NCI-H187 treated with DMSO at 0.1 percent for 48 hours (cell line): ENCODE measurements at regions not wholly inside any gene's neighbourhood (a gene's known extent, or its start where the extent isn't known, plus 50 kb on each side); places are given as distances from the start of the nearest gene placed in this dataset.
"Not testable (repeated sequence)": the region's sequence is repeated elsewhere in the genome, so short reads cannot be mapped to it uniquely, and the experiment has no call there.

Source experiments
- DNase-seq: peaks from one replicate; lab custom pipeline; 2025; lab: John Stamatoyannopoulos, UW

DNA sequence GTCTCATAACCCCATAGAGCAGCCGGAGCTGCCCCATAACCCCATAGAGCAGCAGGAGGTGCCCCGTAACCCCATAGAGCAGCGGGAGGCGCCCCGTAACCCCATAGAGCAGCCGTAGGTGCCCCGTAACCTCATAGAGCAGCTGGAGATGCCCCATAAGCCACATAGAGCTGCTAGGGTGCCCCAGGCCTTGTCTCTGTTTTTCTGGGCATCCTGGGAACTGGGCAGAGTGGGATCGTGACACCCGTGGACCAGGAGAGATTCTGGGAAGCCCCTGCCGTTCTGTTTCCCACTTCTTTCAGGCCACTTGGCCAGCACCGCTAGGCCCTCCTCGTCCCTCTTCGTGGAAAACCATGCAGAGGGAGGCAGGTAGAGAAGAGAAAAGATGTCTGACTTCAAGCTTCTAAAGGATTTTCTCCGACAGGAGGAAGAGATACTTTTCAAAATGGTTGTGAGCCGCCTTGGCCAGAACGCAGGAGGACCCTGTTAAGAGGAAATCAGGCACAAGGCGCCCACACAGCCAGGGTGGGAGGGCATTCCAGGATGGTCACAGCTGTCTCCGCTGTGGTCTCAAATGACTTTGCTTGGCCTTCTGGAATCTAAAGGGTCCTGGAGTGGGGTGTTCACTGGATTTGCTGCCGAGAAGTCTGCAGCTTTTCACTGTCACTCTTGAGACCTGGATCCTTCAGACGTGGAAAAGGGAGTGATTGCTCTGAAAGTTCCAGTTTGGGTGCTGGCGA is 171.8 kb downstream of the NPIPB11 start:
- DNase-seq = not testable (repeated sequence)

DNA sequence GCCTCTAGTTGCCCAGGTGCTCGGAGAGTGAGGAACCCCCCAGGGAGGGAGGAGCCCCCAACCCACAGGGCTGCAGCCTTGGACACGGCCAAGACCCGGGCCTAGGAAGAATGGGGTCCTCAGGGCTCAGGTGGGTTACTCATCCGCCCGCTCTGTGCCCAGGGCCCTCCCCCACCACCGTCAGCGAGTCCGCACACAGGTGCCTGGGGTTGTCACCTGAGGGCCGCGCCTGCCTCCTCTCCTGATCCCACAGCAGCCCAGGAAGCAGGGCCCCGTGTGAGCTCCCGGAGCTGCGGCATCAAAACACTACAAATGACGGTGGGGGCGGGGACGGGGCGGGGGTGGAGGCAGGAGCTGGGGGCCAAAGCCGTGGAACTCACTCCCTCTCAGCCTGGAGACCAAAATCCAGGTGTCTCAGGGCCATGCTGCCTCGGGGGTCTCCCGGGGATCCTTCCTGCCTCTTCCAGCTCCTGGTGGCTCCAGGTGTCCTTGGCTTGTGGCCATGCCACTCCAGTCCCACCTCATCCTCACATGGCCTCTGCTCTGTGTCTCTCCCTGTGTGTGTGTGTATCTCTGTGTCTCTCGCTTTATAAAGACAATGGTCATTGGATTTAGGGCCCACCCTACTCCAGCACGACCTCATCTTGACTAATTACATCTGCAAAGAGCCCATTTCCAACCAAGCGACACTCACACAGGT is 172.7 kb downstream of the NPIPB11 start:
- DNase-seq = not testable (repeated sequence)

DNA sequence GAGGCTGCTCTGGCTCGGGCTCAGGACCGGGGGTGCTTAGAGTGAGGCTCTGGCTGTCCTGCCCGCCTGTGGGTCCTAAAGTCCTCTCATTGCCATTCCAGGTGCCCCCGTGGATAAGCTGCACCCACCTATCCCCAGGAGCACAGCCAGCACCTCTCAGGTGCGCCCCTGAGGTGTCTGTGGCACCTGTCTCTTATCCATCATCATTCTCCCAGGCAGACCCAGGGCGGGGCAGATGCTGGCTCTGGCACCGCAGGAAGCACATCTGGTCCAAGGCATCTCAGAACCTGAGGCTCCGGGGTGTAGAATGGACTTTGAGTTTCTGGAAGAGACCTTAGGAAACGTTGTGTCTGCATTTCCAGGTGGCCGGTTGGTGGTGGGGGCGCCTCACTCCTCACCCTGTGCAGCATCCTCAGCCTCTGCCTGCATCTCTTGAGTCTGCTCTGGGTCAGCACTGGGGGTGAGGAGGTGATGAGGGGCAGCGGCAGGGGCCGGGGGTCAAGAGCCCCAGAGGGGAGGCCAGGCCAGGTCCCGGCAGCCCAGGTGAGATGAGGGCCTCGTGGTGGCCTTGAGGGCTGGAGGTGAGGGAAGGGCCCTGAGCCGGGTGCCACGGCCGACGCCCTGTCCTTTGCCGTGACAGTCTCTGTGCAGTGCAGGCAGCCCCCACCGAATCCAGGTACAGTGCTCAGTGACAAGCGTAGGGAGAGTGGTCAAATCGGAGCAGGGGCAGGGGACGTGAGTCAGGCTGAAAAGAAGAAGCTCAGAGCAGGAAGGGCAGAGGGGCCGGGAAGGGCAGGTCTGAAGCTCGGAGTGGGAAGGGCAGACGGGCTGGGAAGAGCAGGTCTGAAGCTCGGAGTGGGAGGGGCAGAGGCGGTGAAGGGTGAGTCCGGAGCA is 173.5 kb downstream of the NPIPB11 start:
- no peak for DNase-seq

DNA sequence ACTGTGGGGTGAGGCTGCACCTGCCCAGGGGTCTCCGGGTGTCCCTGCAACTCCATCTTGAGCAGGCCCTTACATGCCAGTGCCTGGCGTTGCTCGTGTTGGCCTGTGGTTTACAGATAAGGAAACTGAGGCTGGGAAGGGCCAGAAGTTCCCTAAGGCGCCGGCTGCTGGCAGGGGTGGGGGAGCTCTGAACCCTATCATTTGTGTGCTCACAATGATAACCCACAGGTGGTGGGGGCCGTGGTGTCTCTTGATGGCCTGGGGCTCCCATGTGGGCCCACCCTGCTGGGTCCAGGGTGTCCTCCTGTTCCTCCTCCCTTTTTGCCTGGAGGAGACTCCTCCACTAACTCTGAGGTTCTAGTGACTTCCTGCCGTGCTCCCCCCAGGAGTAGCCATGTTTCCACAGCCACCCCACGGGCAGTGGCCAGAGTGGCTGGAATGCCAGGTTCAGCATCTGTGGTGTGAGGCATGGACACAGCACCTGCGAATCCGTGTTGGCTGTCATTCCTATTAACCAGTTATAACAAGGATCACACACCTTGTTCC is 174.3 kb downstream of the NPIPB11 start:
- not testable (repeated sequence) for DNase-seq

DNA sequence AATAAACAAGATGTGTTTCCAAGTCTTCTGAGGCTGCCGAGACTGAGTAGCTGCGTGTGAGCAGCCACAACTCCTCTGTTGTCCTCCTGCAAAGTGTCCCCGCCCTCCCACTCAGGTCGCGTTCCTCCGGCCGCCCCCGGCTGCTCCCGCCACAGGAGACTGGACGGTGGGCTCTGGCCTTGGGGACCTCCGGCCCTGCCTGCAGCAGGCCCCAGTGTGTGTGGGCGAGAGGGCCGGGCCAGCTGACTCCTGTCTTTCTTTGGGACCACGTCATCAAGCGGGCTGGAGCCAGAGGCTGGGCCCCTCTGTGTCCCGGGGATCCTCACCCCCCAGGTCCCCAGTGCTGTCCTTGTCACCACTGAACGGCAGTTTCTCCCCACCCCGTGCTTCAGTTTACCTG is 175.3 kb downstream of the NPIPB11 start:
- no peak for DNase-seq

DNA sequence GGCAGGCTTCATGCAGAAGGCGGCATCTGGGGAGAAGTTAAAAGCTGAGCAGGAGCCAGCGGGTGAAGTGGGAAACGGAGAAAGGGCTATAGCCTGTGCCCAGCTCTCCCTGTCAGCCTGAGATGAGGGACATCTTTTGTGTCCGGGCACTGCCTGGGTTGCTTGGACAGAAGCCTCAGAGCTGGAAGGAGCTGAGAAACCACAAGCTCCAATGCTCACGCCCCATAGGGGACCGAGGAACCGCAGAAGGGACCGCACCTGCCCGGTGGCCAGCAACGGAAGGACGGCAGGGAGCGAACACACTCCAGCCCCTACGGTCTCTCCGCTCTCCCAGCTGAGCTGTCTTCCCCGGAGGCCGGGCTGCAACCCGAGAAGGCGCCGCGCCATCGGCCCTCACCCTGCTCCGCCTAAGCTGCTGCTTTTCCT is 175.8 kb downstream of the NPIPB11 start:
- DNase-seq = no peak

DNA sequence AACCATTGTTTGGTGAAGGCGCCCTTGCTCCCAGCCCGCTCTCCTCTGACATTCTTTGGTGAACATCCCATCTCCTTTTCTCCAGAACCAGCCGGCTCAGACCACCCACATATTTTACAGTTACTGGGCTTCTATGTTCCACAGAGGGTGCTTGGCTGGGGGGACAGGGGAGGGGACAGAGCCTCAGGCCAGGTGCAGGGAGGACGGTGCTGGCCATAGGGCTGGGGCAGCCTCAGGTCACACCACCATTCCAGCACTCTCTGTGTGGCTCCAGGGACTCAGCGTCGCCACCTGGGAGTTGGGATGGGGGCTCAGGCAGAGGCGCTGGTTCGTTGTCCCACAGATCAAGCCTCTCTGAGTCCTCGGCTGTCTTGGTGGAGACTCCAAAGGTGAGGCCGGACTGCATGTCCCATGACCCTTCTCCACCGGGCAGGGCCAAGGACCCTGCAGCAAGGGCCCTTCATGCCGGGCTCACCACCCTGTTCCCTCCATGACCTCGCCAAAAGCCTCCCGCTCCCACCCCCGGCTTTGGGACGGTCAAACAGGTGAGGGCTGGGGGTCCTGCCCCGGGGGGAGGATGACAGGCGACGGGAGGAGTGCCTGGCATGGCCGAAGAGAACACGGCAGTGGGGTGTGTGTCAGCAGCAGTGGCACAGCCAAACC is 176.4 kb downstream of the NPIPB11 start:
- DNase-seq = not testable (repeated sequence)

- not testable (repeated sequence) for DNase-seq
Observed at GRCh38 chr16:29229616-29230005, 176.9 kb downstream of the NPIPB11 start.

GRCh38 chr16:29228664-29229611 is 177.6 kb downstream of the NPIPB11 start:
- DNase-seq = not testable (repeated sequence)

DNA sequence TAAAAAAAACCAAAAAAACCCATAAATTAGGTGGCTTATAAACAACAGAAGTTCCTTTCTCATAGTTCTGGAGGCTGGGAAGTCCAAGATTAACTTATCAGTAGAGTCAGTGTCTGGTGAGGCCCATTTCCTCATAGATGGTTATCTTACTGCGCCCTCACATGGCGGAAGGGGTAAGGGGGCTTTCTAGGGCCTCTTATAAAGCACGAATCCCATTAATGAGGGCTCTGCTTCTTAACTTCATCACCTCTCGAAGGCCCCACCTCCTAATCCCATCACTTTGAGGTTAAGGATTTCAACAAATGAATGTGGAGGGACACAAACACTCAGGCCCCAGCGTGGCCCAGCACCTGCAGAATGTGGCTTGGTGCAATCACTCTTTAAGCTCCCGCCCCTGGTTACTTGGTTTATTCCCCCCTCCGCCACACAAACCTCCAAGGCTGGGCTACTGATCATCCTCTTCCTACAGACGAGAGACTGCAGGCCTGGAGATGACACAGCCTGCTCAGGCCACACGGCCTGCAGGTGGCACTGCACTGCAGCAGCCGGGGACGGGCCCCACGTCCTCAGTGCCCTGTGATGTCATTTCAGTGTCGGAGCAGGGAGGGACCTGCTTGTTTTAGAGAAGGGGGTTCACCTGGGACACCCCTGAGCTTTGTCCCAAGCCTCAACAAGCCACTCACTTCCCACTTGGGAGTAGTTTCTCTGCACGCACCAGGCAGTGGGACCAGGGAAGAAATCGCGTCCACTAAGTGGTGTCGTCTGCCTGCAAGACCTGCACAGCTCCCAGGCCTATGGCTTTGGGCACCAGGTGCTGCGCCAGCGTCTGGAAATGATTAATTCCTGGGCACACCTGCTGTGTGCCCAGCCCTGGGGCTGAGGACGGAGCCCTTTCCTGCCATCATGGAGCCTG is 178.5 kb downstream of the NPIPB11 start:
- DNase-seq = peak; percentile 2

DNA sequence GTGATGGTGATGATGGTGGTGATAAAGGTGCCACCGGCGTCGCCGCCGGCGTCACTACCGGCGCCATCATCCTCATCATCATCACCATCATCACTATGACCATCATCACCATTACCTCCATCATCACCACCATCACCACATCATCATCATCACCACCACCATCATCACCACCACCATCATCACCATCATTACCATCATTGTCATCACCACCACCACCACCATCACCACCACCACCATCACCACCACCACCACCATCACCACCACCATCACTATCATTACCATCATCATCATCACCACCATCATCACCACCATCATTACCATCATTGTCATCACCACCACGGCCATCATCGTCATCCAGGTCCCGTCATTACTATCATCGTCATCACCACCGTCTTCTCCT is 179.7 kb downstream of the NPIPB11 start:
- DNase-seq = no peak

DNA sequence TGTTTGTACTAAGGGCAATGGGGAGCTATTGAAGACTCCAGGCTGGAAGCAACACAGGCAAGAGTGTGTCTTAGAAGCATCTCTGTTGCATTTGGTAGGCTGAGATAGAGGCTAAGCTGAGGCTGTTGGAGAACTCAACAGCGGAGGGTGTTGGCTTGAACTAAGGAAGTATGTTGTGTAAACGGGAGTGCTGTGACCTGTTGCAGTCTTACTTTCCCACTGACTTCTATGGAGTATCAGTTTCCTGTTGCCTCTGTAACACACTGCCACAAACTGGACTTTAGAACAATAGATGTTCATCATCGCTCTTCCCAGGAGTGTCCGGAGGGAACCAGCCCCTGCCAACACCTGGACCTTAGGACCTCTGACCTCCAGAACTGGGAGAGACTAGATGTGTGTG is 181.8 kb downstream of the NPIPB11 start:
- not testable (repeated sequence) for DNase-seq

DNA sequence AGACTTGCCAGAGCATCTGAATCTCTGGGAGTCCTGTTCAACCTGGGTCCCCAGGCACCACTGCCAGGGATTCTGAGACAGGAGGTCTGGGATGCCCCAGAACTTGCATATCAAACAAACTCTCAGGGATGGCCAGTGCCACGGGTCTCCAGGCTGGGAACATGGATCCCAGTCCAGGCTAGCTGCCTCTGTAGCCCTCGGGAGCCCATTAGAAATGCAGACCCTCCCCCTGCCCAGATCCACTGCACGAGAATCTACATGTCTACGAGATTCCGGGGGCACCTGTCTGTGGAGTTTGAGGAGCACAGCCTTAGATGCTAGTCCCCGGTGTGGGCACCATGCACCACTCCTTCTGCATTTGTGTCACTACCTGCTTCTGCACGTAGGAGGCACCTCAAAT is 183.9 kb downstream of the NPIPB11 start:
- DNase-seq = not testable (repeated sequence)

DNA sequence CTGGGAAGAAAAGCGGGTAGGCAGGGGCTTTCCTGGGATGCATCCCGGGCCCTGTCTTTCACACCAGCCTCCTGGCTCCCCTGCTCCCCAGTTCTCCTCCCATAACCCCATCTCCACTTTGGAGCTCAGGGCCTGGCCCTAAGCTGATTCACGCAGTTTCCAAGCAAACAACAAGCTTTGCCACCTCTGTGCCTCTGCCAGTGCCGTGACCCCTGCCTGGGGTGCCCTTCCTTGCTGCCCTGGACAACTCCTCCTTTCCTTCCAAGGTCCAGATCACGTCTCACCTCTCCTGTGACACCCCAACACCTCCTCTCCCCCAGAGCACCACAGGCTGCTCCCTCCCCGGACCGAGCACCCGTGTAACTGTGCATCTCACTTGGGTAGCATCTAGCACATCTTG is 184.5 kb downstream of the NPIPB11 start:
- not testable (repeated sequence) for DNase-seq

- DNase-seq = not testable (repeated sequence)
Observed at GRCh38 chr16:29221281-29221955, 185.1 kb downstream of the NPIPB11 start.

DNA sequence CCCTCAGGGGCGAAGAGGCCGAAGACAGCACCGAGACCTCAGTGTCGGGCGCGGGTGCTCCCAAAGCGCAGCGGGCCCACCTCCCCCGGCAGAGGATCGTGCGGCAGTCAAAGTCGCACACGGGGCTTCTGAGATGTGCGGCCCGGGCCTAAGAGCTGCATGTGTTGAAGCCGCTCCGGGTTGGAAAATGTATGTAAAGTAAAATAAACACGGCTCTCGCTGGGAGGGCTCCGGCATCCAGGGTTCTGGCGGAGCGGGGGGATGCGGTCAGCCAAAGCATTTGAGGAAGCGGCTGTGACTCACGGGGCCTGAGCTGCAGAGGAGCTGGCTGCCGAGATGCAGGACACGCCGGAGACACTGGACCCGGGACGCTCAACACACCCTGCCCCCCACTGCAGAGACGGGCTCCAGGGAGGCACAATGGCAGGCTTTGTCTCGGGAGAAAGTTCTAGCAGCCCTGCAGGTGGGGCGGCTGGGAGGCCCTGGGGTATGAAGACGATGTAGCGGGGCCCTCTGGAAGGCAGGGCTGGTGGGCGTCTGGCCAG is 185.8 kb downstream of the NPIPB11 start:
- DNase-seq = not testable (repeated sequence)

DNA sequence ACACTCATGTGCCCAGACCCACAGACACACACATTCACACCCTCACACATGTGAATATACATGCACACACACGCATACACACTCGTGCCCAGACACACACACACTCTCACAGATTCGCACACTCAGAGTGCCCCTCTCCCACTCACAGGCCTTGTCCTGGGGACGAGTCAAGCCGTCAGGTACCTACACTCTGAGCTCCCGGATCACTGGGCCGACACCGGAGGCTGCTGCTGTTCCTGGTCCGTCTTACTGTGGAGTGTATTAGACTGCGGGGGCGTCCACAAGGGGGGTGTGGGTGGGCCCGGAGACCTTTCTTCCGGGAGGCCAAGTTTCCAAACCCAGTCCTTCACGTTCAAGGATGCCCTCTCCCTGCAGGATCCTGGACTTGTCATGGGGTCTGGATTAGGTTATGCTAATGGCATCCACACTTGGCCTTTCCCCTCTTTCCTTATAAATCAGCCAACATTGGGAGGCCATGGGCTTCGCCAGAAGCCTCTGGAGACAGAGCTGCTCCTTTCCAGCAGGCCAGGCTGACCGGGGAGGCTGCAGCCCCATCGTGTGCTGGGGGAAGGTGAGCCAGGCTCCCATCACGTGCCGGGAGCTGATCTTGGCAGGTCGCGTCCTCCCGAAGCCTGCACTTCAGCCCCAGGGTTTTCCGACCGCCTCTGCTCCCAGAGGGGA is 186.4 kb downstream of the NPIPB11 start:
- not testable (repeated sequence) for DNase-seq

DNA sequence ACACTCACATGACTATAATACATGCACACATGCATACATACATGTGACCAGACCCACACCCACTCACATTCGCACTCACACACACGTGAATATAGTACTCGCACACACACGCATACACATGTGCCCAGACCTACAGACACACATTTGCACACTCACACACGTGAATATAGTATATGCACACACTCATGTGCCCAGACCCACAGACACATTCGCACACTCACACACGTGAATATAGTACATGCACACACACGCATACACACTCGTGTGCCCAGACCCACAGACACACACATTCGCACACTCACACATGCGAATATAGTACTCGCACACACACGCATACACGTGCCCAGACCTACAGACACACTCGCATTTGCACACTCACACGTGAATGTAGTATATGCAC is 186.9 kb downstream of the NPIPB11 start:
- not testable (repeated sequence) for DNase-seq
